NB4 (cell line): ENCODE measurements at regions not wholly inside any gene's neighbourhood (a gene's known extent, or its start where the extent isn't known, plus 50 kb on each side); places are given as distances from the start of the nearest gene placed in this dataset.

Experiments
- MYC ChIP-seq: IDR thresholded peaks from 2 replicates; pipeline ENCODE4 v1.6.1; 2011; ENCODE audit warnings: low read depth, low read length
- POLR2A ChIP-seq: IDR thresholded peaks from 2 replicates; pipeline ENCODE4 v1.6.1; 2011; ENCODE audit warnings: mild to moderate bottlenecking; ENCODE audit not compliant: insufficient read length; ENCODE audit errors: extremely low read depth
- TF ChIP-seq, protein P1 (sequence below): IDR thresholded peaks from one replicate; pipeline ENCODE4 v1.5.1; 2012; ENCODE audit warnings: low read depth, low read length
- TF ChIP-seq, protein P2 (sequence below): IDR thresholded peaks from 2 replicates; pipeline ENCODE4 v1.6.1; 2011; ENCODE audit warnings: low read depth, low read length

DNA sequence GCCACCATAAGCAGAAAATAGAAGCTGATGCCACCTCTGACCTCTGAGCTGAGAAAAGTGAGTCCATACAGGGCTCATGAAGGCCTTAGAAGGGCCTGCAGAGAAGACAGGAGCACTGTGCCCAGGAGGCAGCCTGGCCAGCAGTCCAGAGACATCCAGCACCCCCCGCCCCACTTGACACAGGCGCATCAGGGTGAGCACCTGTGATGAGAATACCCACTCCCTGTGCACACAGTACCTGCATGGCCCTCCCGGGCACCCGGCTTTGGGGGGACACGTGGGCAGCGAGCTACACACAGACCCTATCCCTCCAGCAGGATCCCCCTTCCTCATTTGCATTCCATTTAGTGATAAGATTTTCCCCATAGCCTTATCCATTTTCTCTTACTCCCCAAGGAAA, 63.6 kb upstream of the NSMCE3 start:
- TF ChIP-seq, protein P1, sequence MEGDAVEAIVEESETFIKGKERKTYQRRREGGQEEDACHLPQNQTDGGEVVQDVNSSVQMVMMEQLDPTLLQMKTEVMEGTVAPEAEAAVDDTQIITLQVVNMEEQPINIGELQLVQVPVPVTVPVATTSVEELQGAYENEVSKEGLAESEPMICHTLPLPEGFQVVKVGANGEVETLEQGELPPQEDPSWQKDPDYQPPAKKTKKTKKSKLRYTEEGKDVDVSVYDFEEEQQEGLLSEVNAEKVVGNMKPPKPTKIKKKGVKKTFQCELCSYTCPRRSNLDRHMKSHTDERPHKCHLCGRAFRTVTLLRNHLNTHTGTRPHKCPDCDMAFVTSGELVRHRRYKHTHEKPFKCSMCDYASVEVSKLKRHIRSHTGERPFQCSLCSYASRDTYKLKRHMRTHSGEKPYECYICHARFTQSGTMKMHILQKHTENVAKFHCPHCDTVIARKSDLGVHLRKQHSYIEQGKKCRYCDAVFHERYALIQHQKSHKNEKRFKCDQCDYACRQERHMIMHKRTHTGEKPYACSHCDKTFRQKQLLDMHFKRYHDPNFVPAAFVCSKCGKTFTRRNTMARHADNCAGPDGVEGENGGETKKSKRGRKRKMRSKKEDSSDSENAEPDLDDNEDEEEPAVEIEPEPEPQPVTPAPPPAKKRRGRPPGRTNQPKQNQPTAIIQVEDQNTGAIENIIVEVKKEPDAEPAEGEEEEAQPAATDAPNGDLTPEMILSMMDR: no peak
- TF ChIP-seq MYC (no peak), POLR2A (no peak)
- TF ChIP-seq, protein P2, sequence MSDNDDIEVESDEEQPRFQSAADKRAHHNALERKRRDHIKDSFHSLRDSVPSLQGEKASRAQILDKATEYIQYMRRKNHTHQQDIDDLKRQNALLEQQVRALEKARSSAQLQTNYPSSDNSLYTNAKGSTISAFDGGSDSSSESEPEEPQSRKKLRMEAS: no peak
